Stimulated activated naive CD4-positive, alpha-beta T cell treated with Interleukin-2 at 50 U/mL for 16 hours (primary cell): ENCODE measurements at regions not wholly inside any gene's neighbourhood (a gene's known extent, or its start where the extent isn't known, plus 50 kb on each side); places are given as distances from the start of the nearest gene placed in this dataset.
"Not testable (repeated sequence)": the region's sequence is repeated elsewhere in the genome, so short reads cannot be mapped to it uniquely, and the experiment has no call there.

Experiments used
- DNase-seq: peaks from one replicate; lab custom pipeline; 2025; lab: John Stamatoyannopoulos, UW

DNA sequence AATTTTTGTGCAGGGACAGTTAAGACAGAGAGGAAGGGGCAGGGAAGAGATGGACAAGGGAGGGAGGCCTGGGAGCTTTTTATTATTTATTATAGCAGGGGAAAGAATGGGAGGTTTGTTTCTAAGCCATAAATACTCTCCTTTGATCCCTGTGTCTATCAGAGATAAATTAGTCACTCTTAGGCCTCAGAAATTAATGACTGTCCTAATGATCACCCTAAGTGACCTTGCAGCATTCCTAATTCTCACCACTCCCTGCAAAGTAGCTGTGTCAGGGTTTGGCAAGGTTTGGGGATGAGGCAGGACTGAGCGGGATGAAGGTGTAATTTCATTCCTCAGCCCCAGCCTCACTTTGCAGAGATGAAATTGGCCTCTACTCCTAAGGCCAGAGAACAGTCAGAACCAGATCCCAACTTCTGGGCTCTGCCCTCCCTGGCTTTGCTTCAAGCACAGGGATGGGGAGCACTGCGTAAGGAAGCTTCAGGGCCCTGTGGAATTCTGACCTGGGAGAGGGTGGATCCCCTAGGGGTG lies 95.0 kb downstream of the TMEM17 start:
- DNase-seq = no peak

DNA sequence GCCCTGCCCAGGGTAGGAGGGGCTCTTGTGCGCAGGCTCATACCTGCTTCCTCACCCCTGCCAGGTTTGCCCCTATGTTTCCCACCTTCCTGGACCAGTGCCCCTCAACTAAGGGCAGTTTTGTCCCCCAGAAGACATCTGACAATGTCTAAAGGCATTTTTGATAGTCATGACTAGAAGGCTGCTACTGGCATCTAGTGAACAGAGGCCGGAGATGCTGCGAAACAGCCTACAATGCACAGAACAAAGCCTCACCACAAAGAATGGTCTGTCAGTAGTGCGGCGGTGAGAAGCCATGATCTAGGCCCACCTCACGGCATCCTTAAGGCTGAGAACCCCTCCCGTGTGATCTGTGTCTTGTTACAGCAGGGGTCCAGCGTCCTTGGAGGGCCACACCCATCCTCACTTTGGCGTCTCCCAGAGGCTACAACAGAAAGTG lies 96.0 kb downstream of the TMEM17 start:
- no peak for DNase-seq

DNA sequence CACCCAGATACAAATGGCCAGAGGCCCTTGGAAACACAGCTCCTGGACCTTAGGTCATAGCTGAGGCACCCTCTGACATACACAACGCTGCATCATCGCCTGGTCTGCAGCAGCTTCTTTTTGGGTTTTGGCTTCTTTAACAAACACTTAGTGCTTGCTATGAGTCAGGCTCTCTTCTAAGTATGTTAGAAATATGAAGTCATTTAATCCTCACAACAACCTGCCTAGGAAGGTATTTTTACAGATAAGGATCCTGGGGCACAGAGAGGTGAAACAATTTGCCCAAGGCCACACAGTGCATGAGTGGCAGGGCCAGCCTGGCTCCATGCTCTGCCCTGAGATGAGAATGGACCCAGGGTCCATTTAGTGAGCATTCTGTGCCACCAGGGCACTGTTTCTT lies 96.6 kb downstream of the TMEM17 start:
- no peak for DNase-seq

DNA sequence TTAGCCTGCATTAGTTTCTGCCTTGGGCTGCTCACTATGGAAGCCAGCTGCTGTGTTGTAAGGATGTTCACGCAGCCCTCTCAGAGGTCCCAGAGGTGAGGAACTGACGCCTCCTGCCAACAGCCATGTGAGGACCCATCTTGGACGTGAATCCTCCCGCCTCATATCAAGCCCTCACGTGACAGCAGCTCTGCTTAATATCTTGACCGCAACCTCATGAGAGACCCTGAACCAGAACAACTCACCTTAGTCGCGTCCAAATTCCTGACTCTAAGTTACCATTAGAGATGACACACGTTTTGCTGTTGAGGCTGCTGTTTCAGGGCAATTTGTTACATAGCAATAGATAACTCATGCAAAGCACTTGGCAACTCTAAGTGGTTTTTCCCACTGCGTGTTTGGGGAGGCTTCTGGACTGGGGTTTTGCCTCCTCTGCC lies 97.7 kb downstream of the TMEM17 start:
- no peak for DNase-seq

- DNase-seq = no peak
Measured at GRCh38 chr2:62407838-62408237, 98.2 kb downstream of the TMEM17 start.

- no peak for DNase-seq
Measured at GRCh38 chr2:62407401-62407800, 98.6 kb downstream of the TMEM17 start.

- no peak for DNase-seq
Measured at GRCh38 chr2:62406573-62407043, 99.4 kb downstream of the TMEM17 start.

DNA sequence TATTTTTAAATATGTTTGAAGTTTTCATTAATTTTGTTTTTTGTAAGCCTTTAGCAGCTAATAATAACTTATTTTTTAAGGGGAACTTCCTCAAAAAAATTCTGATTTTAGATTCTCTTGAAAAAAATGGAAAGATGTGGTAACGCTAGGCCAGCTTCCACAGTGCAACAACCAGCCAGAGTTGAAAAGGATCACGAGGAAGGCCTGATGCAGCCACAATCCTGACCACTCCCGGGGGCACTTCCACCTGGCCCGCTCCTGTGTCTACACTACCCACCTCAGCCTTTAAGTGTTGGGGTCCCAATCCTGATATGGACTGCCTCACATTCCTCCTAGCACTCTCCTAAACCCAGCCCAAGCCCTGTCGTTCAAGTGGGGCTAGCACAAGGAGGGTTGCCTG lies 101.1 kb downstream of the TMEM17 start:
- no peak for DNase-seq

- DNase-seq = no peak
Measured at GRCh38 chr2:62402156-62402555, 103.8 kb downstream of the TMEM17 start.

GRCh38 chr2:62398356-62398755 lies 107.6 kb downstream of the TMEM17 start:
- DNase-seq = no peak

DNA sequence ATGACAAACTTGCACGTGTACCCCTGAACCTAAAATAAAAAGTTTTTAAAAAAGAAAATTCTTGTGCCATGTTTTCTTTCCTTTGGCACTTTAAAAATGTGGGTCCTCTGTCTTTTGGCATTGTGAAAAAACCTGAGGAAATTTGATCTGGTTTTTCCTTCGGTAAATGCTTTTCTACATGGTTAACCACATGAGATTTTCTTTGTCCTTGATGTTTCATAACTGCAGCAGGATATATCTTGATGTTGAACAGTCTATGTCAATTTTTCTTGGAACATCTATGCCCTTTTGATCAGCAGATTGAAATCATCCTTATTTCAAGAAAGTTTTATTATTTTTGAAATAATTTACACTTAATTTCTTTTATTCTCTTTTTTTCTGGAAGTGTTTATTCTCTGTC lies 109.1 kb downstream of the TMEM17 start:
- DNase-seq = no peak

DNA sequence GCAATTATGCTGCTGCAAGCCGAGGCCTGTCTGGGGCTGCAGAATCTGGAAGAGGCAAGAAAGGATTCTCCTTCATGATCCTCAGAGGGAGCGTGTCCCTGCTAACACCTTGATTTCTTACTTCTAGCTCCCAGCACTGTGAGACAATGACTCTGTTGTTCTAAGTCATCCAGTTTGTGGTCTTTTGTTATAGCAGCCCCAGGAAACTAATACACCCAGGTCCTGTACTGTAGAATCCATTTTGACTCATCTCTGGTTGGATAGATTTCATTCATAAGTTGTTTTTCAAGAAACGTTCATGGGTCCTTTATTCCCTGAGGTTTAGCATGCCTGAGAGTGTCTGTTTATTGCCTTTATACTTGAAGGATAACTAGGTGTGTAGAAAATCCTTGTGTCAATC lies 112.7 kb downstream of the TMEM17 start:
- no peak for DNase-seq

DNA sequence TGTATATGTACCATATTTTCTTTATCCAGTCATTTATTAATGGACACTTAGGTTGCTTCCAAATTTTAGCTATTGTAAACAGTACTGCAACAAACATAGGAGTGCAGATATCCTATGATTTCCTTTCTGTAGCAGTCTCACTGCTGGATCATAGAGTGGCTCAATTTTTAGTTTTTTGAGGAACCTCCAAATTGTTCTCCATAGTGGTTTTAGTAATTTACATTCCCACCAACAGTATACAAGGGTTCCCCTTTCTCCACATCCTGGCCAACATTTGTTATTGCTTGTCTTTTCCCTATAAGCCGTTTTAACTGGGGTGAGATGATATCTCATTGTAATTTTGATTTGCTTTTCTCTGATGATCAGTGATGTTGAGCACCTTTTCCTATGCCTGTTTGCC lies 114.3 kb downstream of the TMEM17 start:
- DNase-seq = no peak

- not testable (repeated sequence) for DNase-seq
Measured at GRCh38 chr2:62386378-62386777, 119.6 kb downstream of the TMEM17 start.

- DNase-seq = no peak
Measured at GRCh38 chr2:62383846-62384245, 122.1 kb downstream of the TMEM17 start.

- DNase-seq = no peak
Measured at GRCh38 chr2:62382757-62383156, 123.2 kb downstream of the TMEM17 start.

DNA sequence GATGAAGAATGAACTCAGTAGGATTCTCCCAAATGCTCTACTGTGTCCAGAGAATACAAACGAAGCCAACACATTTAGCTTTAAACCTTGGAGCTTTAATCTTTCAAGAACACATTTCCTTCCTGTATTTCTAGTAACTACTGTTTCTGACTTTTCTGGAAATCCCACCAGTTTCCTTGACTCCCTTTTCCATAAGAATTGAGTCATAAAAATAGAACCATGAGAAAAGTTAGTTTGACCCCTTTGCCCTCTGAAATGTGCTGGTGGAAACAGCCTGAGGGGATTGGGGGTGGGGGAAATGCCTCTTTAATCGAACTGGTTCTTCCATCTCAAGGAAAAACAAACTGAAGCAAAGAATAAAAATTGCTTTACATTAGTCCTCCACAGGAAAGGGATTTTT lies 123.9 kb downstream of the TMEM17 start:
- no peak for DNase-seq

- no peak for DNase-seq
Measured at GRCh38 chr2:62381656-62382055, 124.3 kb downstream of the TMEM17 start.

DNA sequence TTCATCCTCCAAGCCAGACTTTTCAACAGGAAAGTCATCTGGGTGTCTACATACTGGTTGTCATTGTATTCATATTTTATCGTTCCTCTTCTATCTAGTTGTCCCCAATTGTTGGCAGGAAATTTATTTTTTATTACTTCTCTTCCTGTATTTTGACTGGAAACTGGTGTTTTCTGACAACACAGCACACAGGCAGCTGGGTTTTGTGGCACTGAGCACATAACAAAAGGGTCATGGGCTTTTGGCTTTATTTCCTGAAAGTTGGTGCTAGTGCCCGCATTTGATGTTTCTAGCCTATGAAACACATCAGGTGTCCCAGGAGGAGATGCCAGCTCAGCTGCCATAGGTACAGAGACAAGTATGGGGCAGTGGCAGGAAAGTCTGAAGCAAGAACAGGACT lies 126.4 kb downstream of the TMEM17 start:
- DNase-seq = no peak

- DNase-seq = no peak
Measured at GRCh38 chr2:62375113-62375420, 130.9 kb downstream of the TMEM17 start.

DNA sequence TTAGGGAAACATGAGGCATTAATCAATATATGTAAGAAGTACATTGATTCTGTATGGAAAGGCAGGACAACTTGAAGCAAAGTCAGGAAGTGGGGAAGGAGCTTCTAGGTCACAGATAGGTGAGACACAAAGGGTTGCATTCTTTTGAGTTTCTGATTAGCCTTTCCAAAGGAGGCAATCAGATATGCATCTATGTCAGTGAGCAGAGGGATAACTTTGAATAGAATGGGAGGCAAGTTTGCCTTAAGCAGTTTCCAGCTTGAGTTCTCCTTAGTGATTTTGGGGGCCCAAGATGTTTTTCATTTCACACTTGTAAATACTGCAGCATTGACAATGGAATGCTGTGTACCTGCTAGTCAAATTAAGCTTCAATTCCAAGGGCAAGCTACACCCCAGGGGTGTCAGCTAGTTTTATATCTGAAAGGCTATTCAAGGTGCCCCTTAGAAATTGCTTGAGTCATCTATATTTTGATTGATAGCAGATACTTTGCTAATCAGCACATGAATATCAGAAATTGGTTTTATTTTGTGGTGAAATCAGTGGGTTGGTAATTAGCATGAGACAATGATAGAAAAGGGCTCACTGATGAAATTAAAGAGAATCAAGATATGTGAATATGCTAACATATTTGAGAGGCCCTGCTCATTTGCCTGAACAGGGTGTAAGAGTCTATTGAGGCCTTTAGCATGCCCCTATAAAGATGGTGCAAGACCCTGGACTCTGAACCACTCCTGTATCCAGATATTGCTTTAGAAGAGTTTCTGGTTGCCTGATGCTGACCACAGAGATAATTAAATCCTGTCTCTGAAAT lies 131.5 kb downstream of the TMEM17 start:
- DNase-seq = no peak

GRCh38 chr2:62372824-62373223 lies 133.2 kb downstream of the TMEM17 start:
- no peak for DNase-seq

DNA sequence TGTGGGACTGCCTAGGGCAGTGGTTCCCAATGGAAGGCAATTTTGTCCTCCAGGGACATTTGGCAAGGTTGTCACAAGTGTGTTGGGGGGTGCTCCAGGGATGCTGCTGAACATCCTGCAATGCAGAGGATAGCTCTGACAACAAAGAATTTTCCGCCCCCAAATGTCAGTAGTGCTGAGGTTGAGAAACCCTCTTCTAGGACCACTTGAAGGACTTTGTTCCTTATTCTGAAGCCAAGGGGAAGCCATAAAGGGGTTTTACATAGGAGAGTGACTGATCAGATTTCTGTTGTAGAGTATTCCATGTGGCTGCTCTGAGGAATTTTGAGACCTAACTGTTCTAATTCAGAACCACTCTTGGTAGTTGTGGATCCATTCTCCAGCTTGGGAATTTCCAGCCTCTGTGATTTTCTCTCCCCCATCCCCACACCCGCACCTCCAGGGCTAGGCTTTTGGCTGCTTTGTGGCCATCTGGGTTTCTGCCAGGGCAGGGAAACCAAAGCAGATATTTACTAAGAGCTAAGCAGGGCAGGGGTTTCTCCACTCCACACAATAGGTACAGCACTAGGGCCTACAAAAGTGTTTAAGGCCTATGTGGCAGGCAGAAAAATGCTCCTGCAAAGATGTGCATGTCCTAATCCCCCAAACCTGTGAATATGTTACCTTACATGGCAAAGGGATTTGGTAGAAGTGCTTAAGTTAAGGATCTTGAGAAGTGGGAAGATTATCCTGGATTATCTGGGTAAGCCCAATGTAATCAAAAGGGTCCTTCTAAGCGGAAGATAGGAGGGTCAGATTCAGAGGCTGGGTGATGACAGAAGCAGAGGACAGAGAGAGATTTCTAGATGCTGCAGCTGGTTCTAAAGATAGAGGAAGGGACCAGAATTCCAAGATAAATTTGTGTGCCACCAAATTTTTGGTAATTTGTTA lies 135.4 kb downstream of the TMEM17 start:
- DNase-seq = no peak
